HepG2 (cell line): ENCODE measurements at regions not wholly inside any gene's neighbourhood (a gene's known extent, or its start where the extent isn't known, plus 50 kb on each side); places are given as distances from the start of the nearest gene placed in this dataset.

Source experiments
- CTCF ChIP-seq: sonication (generic); formaldehyde crosslinking; IDR thresholded peaks from 2 replicates; pipeline ENCODE4 v1.5.0; 2020; ENCODE audit warnings: mild to moderate bottlenecking, missing genetic modification reagents, moderate library complexity
- EP300 ChIP-seq, 3 experiments: sonication (generic) in 1 of 3; formaldehyde crosslinking in 1 of 3; IDR thresholded peaks; 2 replicates each; pipeline versions ENCODE4 v1.5.1 to v1.6.1; 2011 to 2020; ENCODE audit warnings: low read depth in 2 of 3, low read length in 2 of 3, borderline replicate concordance in 1 of 3, improper control_type of control experiment in 1 of 3, mild to moderate bottlenecking in 1 of 3, missing genetic modification reagents in 1 of 3, moderate library complexity in 1 of 3

- TF ChIP-seq CTCF (CRISPR knock-in tag): no peak
- TF ChIP-seq EP300 (IDR thresholded peaks at IDR 0.05; ENCODE audit: low read depth in 2 of 2, low read length in 2 of 2): no peak
- TF ChIP-seq EP300 (CRISPR knock-in tag; IDR thresholded peaks at IDR 0.05; ENCODE audit: borderline replicate concordance): no peak
Observed at GRCh38 chr1:178651742-178652141, 73.3 kb upstream of the RALGPS2 start.
